ENCODE measurements at regions not wholly inside any gene's neighbourhood (a gene's known extent, or its start where the extent isn't known, plus 50 kb on each side); places are given as distances from the start of the nearest gene placed in this dataset.

DNA sequence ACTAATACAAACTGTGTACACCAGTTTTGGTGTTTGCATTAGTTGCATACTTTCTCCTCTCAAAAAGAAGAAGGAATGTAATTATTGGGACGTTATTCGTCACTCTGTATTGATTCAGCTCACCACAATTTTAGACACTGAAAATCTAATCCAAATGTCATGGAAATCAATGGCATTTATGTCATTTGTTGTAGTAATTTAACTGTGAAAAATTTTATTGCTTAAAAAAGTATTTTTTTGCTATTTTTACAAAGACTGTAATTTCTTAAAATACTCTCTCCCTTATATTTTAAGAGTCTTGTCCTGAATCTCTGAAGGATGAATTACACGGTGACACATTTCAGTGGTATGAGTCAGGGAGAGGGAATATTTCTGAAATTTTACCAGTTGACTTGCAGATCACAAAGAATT is 2117.6 kb downstream of the PCDH9 start:
- Histone ChIP-seq H4K5ac (ENCODE audit: low read depth, low read length) (no peak overlapping the region), H3K4me3 (ENCODE audit: insufficient read depth, low read depth, low read length) (no peak overlapping the region), H2BK15ac (ENCODE audit: low read depth, low read length) (no peak overlapping the region), H4K8ac (ENCODE audit: low read depth in 2 of 2, low read length in 2 of 2) (no peak overlapping the region), H3K4me2 (ENCODE audit: low read depth, low read length) (peak overlapping the region; percentile 45; the same call in 1 of the 2 replicates), H3K23ac (ENCODE audit: low read depth, low read length) (no peak overlapping the region), H3K9ac (ENCODE audit: low read depth, low read length) (no peak overlapping the region), H2AFZ (replicated peaks; ENCODE audit: low read length, poor library complexity) (no peak overlapping the region), H3K27ac (ENCODE audit: insufficient read depth, low read length) (no peak overlapping the region), H3K56ac (ENCODE audit: extremely low read depth, insufficient read depth, low read length) (no peak overlapping the region), H3K27me3 (ENCODE audit: control insufficient read depth, insufficient read depth, low read length) (no peaks in the 10 kb centered on the region), H4K91ac (ENCODE audit: insufficient read depth, low read depth, low read length) (no peak overlapping the region), H2AK5ac (ENCODE audit: low read depth, low read length) (no peak overlapping the region), H3K4me1 (ENCODE audit: control insufficient read depth, insufficient read depth, low read length) (peaks cover 2% of the 10 kb centered on the region; the same call in 1 of the 2 replicates), H2AK9ac (replicated peaks; ENCODE audit: low read depth, low read length, poor library complexity) (no peak overlapping the region), H3K18ac (ENCODE audit: low read depth, low read length) (no peak overlapping the region), H3K79me1 (ENCODE audit: low read depth in 1 of 2, low read length in 2 of 2) (no peaks in the 10 kb centered on the region), H3K4ac (ENCODE audit: low read depth, low read length) (no peak overlapping the region), H3K9me1 (ENCODE audit: insufficient read depth, low read length) (no peaks in the 10 kb centered on the region), H3K9me3 (ENCODE audit: control insufficient read depth, insufficient read depth, low read length) (no peaks in the 10 kb centered on the region), H4K20me1 (ENCODE audit: insufficient read depth, low read length) (no peaks in the 10 kb centered on the region), H2BK120ac (ENCODE audit: low read depth, low read length) (no peak overlapping the region), H3K36me3 (ENCODE audit: control insufficient read depth, insufficient read depth, low read length) (no peaks in the 10 kb centered on the region), H3K14ac (replicated peaks; ENCODE audit: low read depth, low read length) (no peak overlapping the region), H2BK5ac (ENCODE audit: low read depth, low read length, poor library complexity, severe bottlenecking) (no peak overlapping the region), H2BK20ac (ENCODE audit: low read depth, low read length) (no peak overlapping the region)
- dilution Hi-C loops (cut with HindIII; ENCODE audit: low sequenced_read_pairs, unreplicated experiment) (no loop called here), intact Hi-C loops (cut with micrococcal nuclease) (loop anchor here (10.0 kb wide), 1 partner anchor 522 kb away; no protein-coding TSS in a partner anchor), in situ Hi-C loops (cut with MboI; ENCODE audit: low sequenced_read_pairs) (no loop called here)
- no TSS peak for BruUV-seq (replicated peaks)
- CTCF ChIA-PET = no interaction called here
- ATAC-seq (ENCODE audit: low read depth) = peak; percentile 84
- DNase-seq = peak; percentile 55
- WGBS, 2 experiments (ENCODE audit: extremely low coverage in 2 of 2, insufficient read length in 1 of 2) = no CpG with 5 or more reads among the region's 3 CpGs
- TF ChIP-seq RFX5 (IDR thresholded peaks at IDR 0.05; ENCODE audit: low read depth, low read length) = no peak
- TF ChIP-seq NFE2L2 (IDR thresholded peaks at IDR 0.05; ENCODE audit: low read depth, low read length) = no peak
- no peak for TF ChIP-seq RCOR1 (IDR thresholded peaks at IDR 0.05; ENCODE audit: insufficient replicate concordance, low read length)
- TF ChIP-seq BHLHE40 (IDR thresholded peaks at IDR 0.05; ENCODE audit: low read depth, low read length) = no peak
- TF ChIP-seq, protein P1, sequence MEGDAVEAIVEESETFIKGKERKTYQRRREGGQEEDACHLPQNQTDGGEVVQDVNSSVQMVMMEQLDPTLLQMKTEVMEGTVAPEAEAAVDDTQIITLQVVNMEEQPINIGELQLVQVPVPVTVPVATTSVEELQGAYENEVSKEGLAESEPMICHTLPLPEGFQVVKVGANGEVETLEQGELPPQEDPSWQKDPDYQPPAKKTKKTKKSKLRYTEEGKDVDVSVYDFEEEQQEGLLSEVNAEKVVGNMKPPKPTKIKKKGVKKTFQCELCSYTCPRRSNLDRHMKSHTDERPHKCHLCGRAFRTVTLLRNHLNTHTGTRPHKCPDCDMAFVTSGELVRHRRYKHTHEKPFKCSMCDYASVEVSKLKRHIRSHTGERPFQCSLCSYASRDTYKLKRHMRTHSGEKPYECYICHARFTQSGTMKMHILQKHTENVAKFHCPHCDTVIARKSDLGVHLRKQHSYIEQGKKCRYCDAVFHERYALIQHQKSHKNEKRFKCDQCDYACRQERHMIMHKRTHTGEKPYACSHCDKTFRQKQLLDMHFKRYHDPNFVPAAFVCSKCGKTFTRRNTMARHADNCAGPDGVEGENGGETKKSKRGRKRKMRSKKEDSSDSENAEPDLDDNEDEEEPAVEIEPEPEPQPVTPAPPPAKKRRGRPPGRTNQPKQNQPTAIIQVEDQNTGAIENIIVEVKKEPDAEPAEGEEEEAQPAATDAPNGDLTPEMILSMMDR (conservative IDR thresholded peaks at IDR 0.05; ENCODE audit: low read depth, low read length) = no peak
- TF ChIP-seq CHD1 (IDR thresholded peaks at IDR 0.05; ENCODE audit: low read depth, low read length) = no peak
- no peak for TF ChIP-seq MXI1 (IDR thresholded peaks at IDR 0.05; ENCODE audit: borderline replicate concordance, low read depth, low read length)
- no peak for TF ChIP-seq FOS (IDR thresholded peaks at IDR 0.05; ENCODE audit: low read depth, low read length)
- no peak for TF ChIP-seq SMC3 (IDR thresholded peaks at IDR 0.05; ENCODE audit: low read depth, low read length)
- TF ChIP-seq POLR2A (IDR thresholded peaks at IDR 0.05; ENCODE audit: low read depth, low read length) = no peak
- POLR2A ChIA-PET (ENCODE audit: unreplicated experiment) = no interaction called here
